H9 (cell line): ENCODE measurements at regions not wholly inside any gene's neighbourhood (a gene's known extent, or its start where the extent isn't known, plus 50 kb on each side); places are given as distances from the start of the nearest gene placed in this dataset.

Experiments used
- DNase-seq: peaks from one replicate; pipeline ENCODE4 v3.0.0-alpha.2; 2017
- H2AFZ ChIP-seq: one replicate; pipeline ENCODE4 v1.6.1; 2013; ENCODE audit warnings: mild to moderate bottlenecking, low read length, control low read depth, moderate library complexity
- H2AK5ac ChIP-seq: 2 replicates; pipeline ENCODE4 v1.6.1; 2013; ENCODE audit warnings: low read length, control low read depth, mixed read lengths; ENCODE audit not compliant: insufficient read length
- H2BK120ac ChIP-seq: one replicate; pipeline ENCODE4 v1.6.1; 2013; ENCODE audit warnings: low read depth, mild to moderate bottlenecking, low read length, control low read depth, inconsistent platforms; ENCODE audit not compliant: poor library complexity, severe bottlenecking
- H2BK12ac ChIP-seq: 2 replicates; pipeline ENCODE4 v1.6.1; 2013; ENCODE audit warnings: low read length, control low read depth, mixed read lengths, low read depth; ENCODE audit not compliant: insufficient read length
- H2BK15ac ChIP-seq: 2 replicates; pipeline ENCODE4 v1.6.1; 2013; ENCODE audit warnings: low read depth, low read length, control low read depth
- H2BK20ac ChIP-seq: one replicate; pipeline ENCODE4 v1.6.1; 2013; ENCODE audit warnings: low read depth, mild to moderate bottlenecking, low read length, control low read depth, inconsistent platforms; ENCODE audit not compliant: poor library complexity, severe bottlenecking
- H2BK5ac ChIP-seq: 2 replicates; pipeline ENCODE4 v1.6.1; 2013; ENCODE audit warnings: low read length, control low read depth, mixed read lengths; ENCODE audit not compliant: insufficient read length
- H3K14ac ChIP-seq: 2 replicates; pipeline ENCODE4 v1.6.1; 2013; ENCODE audit warnings: low read length, control low read depth; ENCODE audit not compliant: insufficient read depth
- H3K18ac ChIP-seq: 2 replicates; pipeline ENCODE4 v1.6.1; 2013; ENCODE audit warnings: low read depth, mild to moderate bottlenecking, mixed read lengths, low read length, control low read depth; ENCODE audit not compliant: insufficient read length
- H3K23ac ChIP-seq: 2 replicates; pipeline ENCODE4 v1.6.1; 2013; ENCODE audit warnings: low read length, control low read depth, mixed read lengths, low read depth; ENCODE audit not compliant: insufficient read length
- H3K23me2 ChIP-seq: 2 replicates; pipeline ENCODE4 v1.6.1; 2013; ENCODE audit warnings: low read depth, mild to moderate bottlenecking, mixed read lengths, low read length, control low read depth; ENCODE audit not compliant: insufficient read length, poor library complexity, severe bottlenecking
- H3K27ac ChIP-seq: 2 replicates; pipeline ENCODE4 v1.5.1; 2013; ENCODE audit warnings: low read length, control low read depth, mixed read lengths, low read depth; ENCODE audit not compliant: insufficient read length
- H3K27me3 ChIP-seq: 2 replicates; pipeline ENCODE4 v1.6.1; 2013; ENCODE audit warnings: low read length, control low read depth, inconsistent platforms; ENCODE audit not compliant: insufficient read depth
- H3K4ac ChIP-seq: 2 replicates; pipeline ENCODE4 v1.6.1; 2013; ENCODE audit warnings: low read depth, mild to moderate bottlenecking, control low read depth, inconsistent platforms, low read length, moderate library complexity
- H3K4me1 ChIP-seq: 2 replicates; pipeline ENCODE4 v1.6.1; 2013; ENCODE audit warnings: low read length, control low read depth, inconsistent platforms; ENCODE audit not compliant: insufficient read depth
- H3K4me2 ChIP-seq: 2 replicates; pipeline ENCODE4 v1.6.1; 2013; ENCODE audit warnings: low read length, control low read depth, mixed read lengths; ENCODE audit not compliant: insufficient read length, insufficient read depth
- H3K56ac ChIP-seq: 2 replicates; pipeline ENCODE4 v1.6.1; 2013; ENCODE audit warnings: low read depth, mild to moderate bottlenecking, mixed read lengths, low read length, control low read depth; ENCODE audit not compliant: insufficient read length
- H3K79me1 ChIP-seq: 2 replicates; pipeline ENCODE4 v1.6.1; 2013; ENCODE audit warnings: low read depth, mild to moderate bottlenecking, moderate library complexity, low read length, control low read depth, inconsistent platforms; ENCODE audit not compliant: insufficient read depth, poor library complexity, severe bottlenecking
- H3K79me2 ChIP-seq: 2 replicates; pipeline ENCODE4 v1.6.1; 2013; ENCODE audit warnings: low read length, control low read depth, inconsistent platforms; ENCODE audit not compliant: insufficient read depth
- H3K9ac ChIP-seq: 2 replicates; pipeline ENCODE4 v1.6.1; 2013; ENCODE audit warnings: low read length, control low read depth, mixed read lengths; ENCODE audit not compliant: insufficient read length; ENCODE audit errors: extremely low read depth
- H3K9me3 ChIP-seq: one replicate; pipeline ENCODE4 v1.6.1; 2013; ENCODE audit warnings: low read depth, low read length, inconsistent platforms; ENCODE audit not compliant: control insufficient read depth
- H3T11ph ChIP-seq: one replicate; pipeline ENCODE4 v1.6.1; 2013; ENCODE audit warnings: mild to moderate bottlenecking, low read length, control low read depth, inconsistent platforms
- H4K20me1 ChIP-seq: one replicate; pipeline ENCODE4 v1.6.1; 2013; ENCODE audit not compliant: control insufficient read depth, insufficient read length, insufficient read depth
- H4K5ac ChIP-seq: 2 replicates; pipeline ENCODE4 v1.6.1; 2013; ENCODE audit warnings: low read depth, mild to moderate bottlenecking, mixed read lengths, low read length, control low read depth; ENCODE audit not compliant: insufficient read length
- H4K8ac ChIP-seq: replicated peaks from 2 replicates; pipeline ENCODE4 v1.6.1; 2013; ENCODE audit warnings: low read length, control low read depth, mixed read lengths, low read depth; ENCODE audit not compliant: insufficient read length
- H4K91ac ChIP-seq: 2 replicates; pipeline ENCODE4 v1.6.1; 2013; ENCODE audit warnings: low read depth, mild to moderate bottlenecking, moderate library complexity, mixed read lengths, low read length, control low read depth; ENCODE audit not compliant: insufficient read length
- H3K27ac Mint-ChIP-seq, 3 experiments: 2 replicates in 2 of 3; 3 replicates in 1 of 3; pipeline ENCODE4 v1.8.0; 2020 to 2021; ENCODE audit warnings: mixed read lengths in 3 of 3, mild to moderate bottlenecking in 1 of 3, moderate library complexity in 1 of 3
- H3K27me3 Mint-ChIP-seq: 2 replicates; pipeline ENCODE4 v1.8.0; 2021; ENCODE audit warnings: low read depth, mild to moderate bottlenecking, moderate library complexity, mixed read lengths
- H3K36me3 Mint-ChIP-seq, 3 experiments: 2 replicates in 2 of 3; 3 replicates in 1 of 3; pipeline ENCODE4 v1.8.0; 2020 to 2021; ENCODE audit warnings: low read depth in 3 of 3, mixed read lengths in 3 of 3; ENCODE audit not compliant: insufficient read depth in 1 of 3
- H3K4me1 Mint-ChIP-seq, 2 experiments: 2 replicates each; pipeline ENCODE4 v1.8.0; 2020; ENCODE audit warnings: mixed read lengths in 2 of 2
- H3K4me3 Mint-ChIP-seq, 2 experiments: 2 replicates in 1 of 2; 3 replicates in 1 of 2; pipeline ENCODE4 v1.8.0; 2020 to 2021; ENCODE audit warnings: mild to moderate bottlenecking in 2 of 2, mixed read lengths in 2 of 2, moderate library complexity in 1 of 2
- H3K9me3 Mint-ChIP-seq, 2 experiments: 2 replicates in 1 of 2; 3 replicates in 1 of 2; pipeline ENCODE4 v1.8.0; 2020; ENCODE audit warnings: mild to moderate bottlenecking in 2 of 2, mixed read lengths in 2 of 2, moderate library complexity in 1 of 2
- WGBS: extraction: QIAGEN DNeasy Blood & Tissue Kit; methylation state at CpG from one replicate; pipeline ENCODE4 v1.1.7; 2013; ENCODE audit warnings: missing lambda C conversion rate, low lambda C conversion rate, mixed read lengths; ENCODE audit not compliant: insufficient read length; ENCODE audit errors: extremely low coverage; 5-methylcytosine and 5-hydroxymethylcytosine counted together
- TF ChIP-seq, protein P1 (sequence below): fragments of 200-600 bp; sonication (generic); conservative IDR thresholded peaks from 3 replicates; pipeline ENCODE4 v1.8.0; 2021; ENCODE audit warnings: antibody characterized with exemption, mild to moderate bottlenecking

DNA sequence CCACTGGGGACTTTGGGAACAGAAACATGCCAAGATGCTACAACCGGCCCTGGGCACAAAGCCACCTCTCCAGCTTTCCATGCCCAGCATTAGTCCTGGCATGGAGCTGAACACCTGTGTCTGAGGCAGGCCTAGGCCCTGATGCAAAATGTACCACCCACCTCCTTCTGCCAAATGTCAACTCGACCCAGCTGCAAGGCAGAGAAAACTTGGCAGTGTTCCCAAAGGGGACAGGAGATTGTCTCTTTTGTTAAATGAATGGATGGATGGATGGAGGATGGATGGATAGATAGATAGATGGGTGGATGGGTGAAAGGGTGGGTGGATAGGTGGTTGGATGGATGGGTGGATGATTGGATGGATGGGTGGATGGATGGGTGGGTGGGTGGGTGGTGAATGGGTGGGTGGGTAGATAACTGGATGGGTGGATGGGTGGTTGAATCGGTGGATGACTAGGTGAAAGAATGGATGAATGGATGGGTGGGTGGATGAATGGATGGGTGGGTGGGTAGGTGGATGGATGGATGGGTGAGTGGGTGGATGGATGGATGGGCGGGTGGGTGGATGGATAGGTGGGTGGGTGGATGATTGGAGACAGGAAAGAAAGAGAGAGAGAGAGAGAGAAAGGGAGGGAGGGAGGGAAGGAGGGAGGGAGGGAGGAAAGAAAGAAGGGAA lies 73.4 kb upstream of the TNRC6C start:
- H3K4me2 ChIP-seq, result no peak overlapping the region
- no peak for DNase-seq
- H3K27ac ChIP-seq, result no peak overlapping the region
- TF ChIP-seq, protein P1, sequence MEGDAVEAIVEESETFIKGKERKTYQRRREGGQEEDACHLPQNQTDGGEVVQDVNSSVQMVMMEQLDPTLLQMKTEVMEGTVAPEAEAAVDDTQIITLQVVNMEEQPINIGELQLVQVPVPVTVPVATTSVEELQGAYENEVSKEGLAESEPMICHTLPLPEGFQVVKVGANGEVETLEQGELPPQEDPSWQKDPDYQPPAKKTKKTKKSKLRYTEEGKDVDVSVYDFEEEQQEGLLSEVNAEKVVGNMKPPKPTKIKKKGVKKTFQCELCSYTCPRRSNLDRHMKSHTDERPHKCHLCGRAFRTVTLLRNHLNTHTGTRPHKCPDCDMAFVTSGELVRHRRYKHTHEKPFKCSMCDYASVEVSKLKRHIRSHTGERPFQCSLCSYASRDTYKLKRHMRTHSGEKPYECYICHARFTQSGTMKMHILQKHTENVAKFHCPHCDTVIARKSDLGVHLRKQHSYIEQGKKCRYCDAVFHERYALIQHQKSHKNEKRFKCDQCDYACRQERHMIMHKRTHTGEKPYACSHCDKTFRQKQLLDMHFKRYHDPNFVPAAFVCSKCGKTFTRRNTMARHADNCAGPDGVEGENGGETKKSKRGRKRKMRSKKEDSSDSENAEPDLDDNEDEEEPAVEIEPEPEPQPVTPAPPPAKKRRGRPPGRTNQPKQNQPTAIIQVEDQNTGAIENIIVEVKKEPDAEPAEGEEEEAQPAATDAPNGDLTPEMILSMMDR, result no peak
- H3K4ac ChIP-seq, result no peak overlapping the region
- no peak overlapping the region for H2BK20ac ChIP-seq
- WGBS, result no CpG with 5 or more reads among the region's 4 CpGs
- no peaks in the 10 kb centered on the region; the same call in 1 of the 2 replicates for H3K27me3 ChIP-seq
- no peak overlapping the region for H3K23ac ChIP-seq
- no peak overlapping the region for H2AK5ac ChIP-seq
- H3K9me3 Mint-ChIP-seq, result no peaks in the 10 kb centered on the region; a peak in 1 of 5 replicates
- H3K18ac ChIP-seq, result no peak overlapping the region
- no peaks in the 10 kb centered on the region for H3K79me1 ChIP-seq
- no peak overlapping the region for H4K5ac ChIP-seq
- peaks cover 25 to 38% of the 10 kb centered on the region in 2 experiments for H3K4me1 Mint-ChIP-seq
- no peak overlapping the region for H3T11ph ChIP-seq
- no peak overlapping the region for H2BK5ac ChIP-seq
- H3K36me3 Mint-ChIP-seq, result no peaks in the 10 kb centered on the region; a peak in 1 of 7 replicates
- no peak overlapping the region for H3K4me3 Mint-ChIP-seq
- H3K14ac ChIP-seq, result no peak overlapping the region
- no peak overlapping the region for H2BK15ac ChIP-seq
- no peaks in the 10 kb centered on the region for H3K4me1 ChIP-seq
- no peak overlapping the region for H3K9ac ChIP-seq
- no peaks in the 10 kb centered on the region for H4K20me1 ChIP-seq
- no peak overlapping the region for H3K56ac ChIP-seq
- H4K8ac ChIP-seq, result no peak overlapping the region
- peaks cover 4% of the 10 kb centered on the region for H3K23me2 ChIP-seq
- H3K9me3 ChIP-seq, result no peaks in the 10 kb centered on the region
- H3K27me3 Mint-ChIP-seq, result peaks cover 60% of the 10 kb centered on the region
- H3K27ac Mint-ChIP-seq, result no peak overlapping the region
- H2BK120ac ChIP-seq, result no peak overlapping the region
- H3K79me2 ChIP-seq, result no peaks in the 10 kb centered on the region
- H2AFZ ChIP-seq, result no peak overlapping the region
- H2BK12ac ChIP-seq, result no peak overlapping the region
- no peak overlapping the region for H4K91ac ChIP-seq
